ENCODE measurements at regions not wholly inside any gene's neighbourhood (a gene's known extent, or its start where the extent isn't known, plus 50 kb on each side); places are given as distances from the start of the nearest gene placed in this dataset.

DNA sequence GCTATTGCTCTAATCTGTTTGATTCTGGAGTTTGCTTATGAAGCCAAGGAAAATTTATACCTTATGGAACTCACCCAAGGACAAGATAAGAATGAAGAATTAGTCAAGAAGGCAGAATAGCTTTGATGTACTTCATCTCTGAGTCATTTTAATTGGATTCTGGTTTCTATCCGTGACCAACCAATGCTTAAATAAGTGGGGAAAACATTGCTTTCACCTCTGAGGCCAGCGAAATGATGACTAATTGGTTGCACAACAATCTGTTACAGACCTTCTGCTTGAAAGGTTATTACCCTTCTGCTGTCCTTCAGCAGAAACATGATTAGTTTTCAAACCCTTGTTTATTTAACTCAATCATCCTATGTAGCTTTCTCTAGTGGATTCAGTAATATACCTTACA lies 812.7 kb downstream of the CDY2B start:
- H3K4me3 ChIP-seq (ENCODE audit: low read depth, low read length), result no peak overlapping the region
- TF ChIP-seq, protein P1, sequence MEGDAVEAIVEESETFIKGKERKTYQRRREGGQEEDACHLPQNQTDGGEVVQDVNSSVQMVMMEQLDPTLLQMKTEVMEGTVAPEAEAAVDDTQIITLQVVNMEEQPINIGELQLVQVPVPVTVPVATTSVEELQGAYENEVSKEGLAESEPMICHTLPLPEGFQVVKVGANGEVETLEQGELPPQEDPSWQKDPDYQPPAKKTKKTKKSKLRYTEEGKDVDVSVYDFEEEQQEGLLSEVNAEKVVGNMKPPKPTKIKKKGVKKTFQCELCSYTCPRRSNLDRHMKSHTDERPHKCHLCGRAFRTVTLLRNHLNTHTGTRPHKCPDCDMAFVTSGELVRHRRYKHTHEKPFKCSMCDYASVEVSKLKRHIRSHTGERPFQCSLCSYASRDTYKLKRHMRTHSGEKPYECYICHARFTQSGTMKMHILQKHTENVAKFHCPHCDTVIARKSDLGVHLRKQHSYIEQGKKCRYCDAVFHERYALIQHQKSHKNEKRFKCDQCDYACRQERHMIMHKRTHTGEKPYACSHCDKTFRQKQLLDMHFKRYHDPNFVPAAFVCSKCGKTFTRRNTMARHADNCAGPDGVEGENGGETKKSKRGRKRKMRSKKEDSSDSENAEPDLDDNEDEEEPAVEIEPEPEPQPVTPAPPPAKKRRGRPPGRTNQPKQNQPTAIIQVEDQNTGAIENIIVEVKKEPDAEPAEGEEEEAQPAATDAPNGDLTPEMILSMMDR (conservative IDR thresholded peaks at IDR 0.05; ENCODE audit: low read depth, low read length), result no peak
- DNase-seq (ENCODE audit: low read depth), result no peak

- H3K4me3 ChIP-seq (ENCODE audit: low read depth, low read length), result no peak overlapping the region
- TF ChIP-seq, protein P1 (conservative IDR thresholded peaks at IDR 0.05; ENCODE audit: low read depth, low read length), result no peak
- DNase-seq (ENCODE audit: low read depth), result no peak
Measured at GRCh38 chrY:17053041-17053440, 827.0 kb downstream of the CDY2B start.

- H3K4me3 ChIP-seq (ENCODE audit: low read depth, low read length), result no peak overlapping the region
- TF ChIP-seq, protein P1 (conservative IDR thresholded peaks at IDR 0.05; ENCODE audit: low read depth, low read length), result no peak
- DNase-seq (ENCODE audit: low read depth), result no peak
Measured at GRCh38 chrY:17050374-17050773, 829.6 kb downstream of the CDY2B start.

DNA sequence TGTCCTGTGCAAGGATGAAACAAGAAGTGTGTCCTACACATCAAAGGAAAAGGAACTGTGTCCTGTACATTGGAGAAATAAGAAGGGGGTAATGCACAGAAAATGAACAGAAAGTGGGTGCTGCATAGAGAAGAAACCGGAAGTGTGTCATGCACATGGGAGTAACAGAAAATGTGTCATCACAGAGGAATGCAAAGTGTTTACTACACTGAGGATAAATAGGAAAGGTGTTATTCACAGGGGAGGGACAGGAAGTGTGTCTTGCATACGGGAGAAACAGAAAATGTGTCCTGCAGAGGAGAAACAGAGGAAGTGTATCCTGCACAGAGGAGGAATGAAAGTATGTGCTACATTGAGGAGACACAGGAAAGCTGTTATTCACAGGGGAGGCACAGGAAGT lies 834.9 kb downstream of the CDY2B start:
- H3K4me3 ChIP-seq (ENCODE audit: low read depth, low read length), result no peak overlapping the region
- TF ChIP-seq, protein P1 (conservative IDR thresholded peaks at IDR 0.05; ENCODE audit: low read depth, low read length), result no peak
- DNase-seq (ENCODE audit: low read depth), result no peak

- DNase-seq (ENCODE audit: low read depth), result no peak
- TF ChIP-seq, protein P1 (conservative IDR thresholded peaks at IDR 0.05; ENCODE audit: low read depth, low read length), result no peak
- H3K4me3 ChIP-seq (ENCODE audit: low read depth, low read length), result no peak overlapping the region
Measured at GRCh38 chrY:17044723-17045122, 835.3 kb downstream of the CDY2B start.

DNA sequence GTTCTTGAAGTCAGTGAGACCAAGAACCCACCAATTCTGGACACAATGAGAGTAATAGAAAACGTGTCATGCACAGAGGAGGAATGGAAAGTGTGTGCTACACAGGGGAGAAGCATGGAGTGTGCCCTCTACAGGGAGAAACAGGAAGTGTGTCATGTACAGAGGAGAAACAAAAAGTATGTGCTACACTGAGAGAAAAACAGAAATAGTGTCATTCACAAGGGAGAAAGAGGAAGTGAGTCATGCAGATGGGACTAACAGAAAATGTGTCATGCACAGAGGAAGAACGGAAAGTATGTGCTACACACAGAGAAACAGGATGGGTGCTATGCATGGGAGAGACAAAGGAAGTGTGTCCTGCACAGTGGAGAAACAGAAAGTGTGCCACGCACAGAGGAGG lies 835.7 kb downstream of the CDY2B start:
- H3K4me3 ChIP-seq (ENCODE audit: low read depth, low read length), result no peak overlapping the region
- TF ChIP-seq, protein P1 (conservative IDR thresholded peaks at IDR 0.05; ENCODE audit: low read depth, low read length), result no peak
- DNase-seq (ENCODE audit: low read depth), result no peak

- no peak for DNase-seq (ENCODE audit: low read depth)
- TF ChIP-seq, protein P1 (conservative IDR thresholded peaks at IDR 0.05; ENCODE audit: low read depth, low read length), result no peak
- H3K4me3 ChIP-seq (ENCODE audit: low read depth, low read length), result no peak overlapping the region
Measured at GRCh38 chrY:17038439-17038838, 841.6 kb downstream of the CDY2B start.

All from choroid plexus epithelial cell (primary cell).